ENCODE measurements at regions not wholly inside any gene's neighbourhood (a gene's known extent, or its start where the extent isn't known, plus 50 kb on each side); places are given as distances from the start of the nearest gene placed in this dataset.

- Histone ChIP-seq H3K27me3 (no peaks in the 10 kb centered on the region), H3K36me3 (no peaks in the 10 kb centered on the region), H3K4me3 (no peak overlapping the region), H3K9me3 (peaks cover 0 to 18% (median 13%) of the 10 kb centered on the region in 4 donors), H3K4me1 (no peaks in the 10 kb centered on the region), H3K27ac (no peak overlapping the region)
- no peak for DNase-seq
- intact Hi-C loops (cut with DNase I; ENCODE audit: low total_unique reads): no loop called here
- no peak for TF ChIP-seq CTCF (IDR thresholded peaks at IDR 0.05)
- TF ChIP-seq POLR2AphosphoS5 (IDR thresholded peaks at IDR 0.05): no peak
- no peak for TF ChIP-seq POLR2A (IDR thresholded peaks at IDR 0.05)
- TF ChIP-seq EP300 (IDR thresholded peaks at IDR 0.05): no peak
- WGBS, 5 donors: 65 to 84% (median 77%) methylated on average over 6 of the region's 6 CpGs
Measured at GRCh38 chr2:220192994-220193753, 565.7 kb downstream of the SLC4A3 start.

GRCh38 chr2:220194630-220195584, 567.5 kb downstream of the SLC4A3 start:
- Histone ChIP-seq H3K36me3 (no peaks in the 10 kb centered on the region), H3K9me3 (peaks cover 0 to 18% (median 13%) of the 10 kb centered on the region in 4 donors), H3K27me3 (no peaks in the 10 kb centered on the region), H3K4me1 (no peaks in the 10 kb centered on the region), H3K27ac (no peak overlapping the region), H3K4me3 (no peak overlapping the region)
- intact Hi-C loops (cut with DNase I; ENCODE audit: low total_unique reads): no loop called here
- DNase-seq: no peak
- TF ChIP-seq POLR2AphosphoS5 (IDR thresholded peaks at IDR 0.05) (no peak), EP300 (IDR thresholded peaks at IDR 0.05) (no peak), POLR2A (IDR thresholded peaks at IDR 0.05) (no peak), CTCF (IDR thresholded peaks at IDR 0.05) (no peak)
- 80 to 88% (median 83%) methylated on average over 10 of the region's 10 CpGs for WGBS, 5 donors

GRCh38 chr2:220198896-220199295, 571.5 kb downstream of the SLC4A3 start:
- Histone ChIP-seq H3K36me3 (no peaks in the 10 kb centered on the region), H3K4me1 (no peaks in the 10 kb centered on the region), H3K9me3 (peaks cover 0 to 8% (median 2%) of the 10 kb centered on the region in 4 donors), H3K27me3 (no peaks in the 10 kb centered on the region), H3K4me3 (no peak overlapping the region), H3K27ac (no peak overlapping the region)
- peak in 1 of 2 donors; percentile 29 for DNase-seq
- intact Hi-C loops (cut with DNase I; ENCODE audit: low total_unique reads): no loop called here
- TF ChIP-seq POLR2A (IDR thresholded peaks at IDR 0.05) (no peak), POLR2AphosphoS5 (IDR thresholded peaks at IDR 0.05) (no peak), CTCF (IDR thresholded peaks at IDR 0.05) (no peak), EP300 (IDR thresholded peaks at IDR 0.05) (no peak)
- WGBS, 5 donors: 71 to 81% (median 75%) methylated on average over 7 of the region's 7 CpGs

GRCh38 chr2:220202066-220202465, 574.6 kb downstream of the SLC4A3 start:
- Histone ChIP-seq H3K27ac (no peak overlapping the region), H3K27me3 (no peaks in the 10 kb centered on the region), H3K4me3 (no peak overlapping the region), H3K4me1 (no peaks in the 10 kb centered on the region), H3K9me3 (peaks cover 0 to 8% (median 2%) of the 10 kb centered on the region in 4 donors), H3K36me3 (no peaks in the 10 kb centered on the region)
- intact Hi-C loops (cut with DNase I; ENCODE audit: low total_unique reads): no loop called here
- DNase-seq: no peak
- TF ChIP-seq EP300 (IDR thresholded peaks at IDR 0.05) (no peak), CTCF (IDR thresholded peaks at IDR 0.05) (no peak), POLR2AphosphoS5 (IDR thresholded peaks at IDR 0.05) (no peak), POLR2A (IDR thresholded peaks at IDR 0.05) (no peak)
